Activated CD8-positive, alpha-beta memory T cell treated with anti-CD3 and anti-CD28 coated beads, Interleukin-2, amount 10 ng/mL, durations not matched to agents 7 days and 5 days (primary cell): ENCODE measurements at regions not wholly inside any gene's neighbourhood (a gene's known extent, or its start where the extent isn't known, plus 50 kb on each side); places are given as distances from the start of the nearest gene placed in this dataset.
"Not testable (repeated sequence)": the region's sequence is repeated elsewhere in the genome, so short reads cannot be mapped to it uniquely, and the experiment has no call there.

Experiments used
- ATAC-seq: fragments of 150-1000 bp; cut with Tn5 transposase; one replicate; pipeline ENCODE4 v1.10.0; 2021; ENCODE audit warnings: moderate library complexity
- CTCF ChIA-PET: fragments of 350-600 bp; sonication (Branson Sonifier 250); formaldehyde crosslinking; loops from one replicate; lab custom pipeline; 2021; ENCODE audit warnings: antibody characterized with exemption; lab: Charles Lee
- DNase-seq: peaks from one replicate; pipeline ENCODE4 v3.0.0-alpha.2; 2020
- H3K27ac Mint-ChIP-seq: one replicate; pipeline ENCODE4 v1.8.0; 2021; ENCODE audit warnings: mild to moderate bottlenecking, mixed read lengths
- H3K27me3 Mint-ChIP-seq: one replicate; pipeline ENCODE4 v1.8.0; 2021; ENCODE audit warnings: mixed read lengths
- H3K36me3 Mint-ChIP-seq: one replicate; pipeline ENCODE4 v1.8.0; 2021; ENCODE audit warnings: mild to moderate bottlenecking, mixed read lengths
- H3K4me1 Mint-ChIP-seq: one replicate; pipeline ENCODE4 v1.8.0; 2021; ENCODE audit warnings: mixed read lengths
- H3K4me3 Mint-ChIP-seq: one replicate; pipeline ENCODE4 v1.8.0; 2021; ENCODE audit warnings: mild to moderate bottlenecking, moderate library complexity, mixed read lengths
- H3K9me3 Mint-ChIP-seq: one replicate; pipeline ENCODE4 v1.8.0; 2022; ENCODE audit warnings: low read depth, mixed read lengths

DNA sequence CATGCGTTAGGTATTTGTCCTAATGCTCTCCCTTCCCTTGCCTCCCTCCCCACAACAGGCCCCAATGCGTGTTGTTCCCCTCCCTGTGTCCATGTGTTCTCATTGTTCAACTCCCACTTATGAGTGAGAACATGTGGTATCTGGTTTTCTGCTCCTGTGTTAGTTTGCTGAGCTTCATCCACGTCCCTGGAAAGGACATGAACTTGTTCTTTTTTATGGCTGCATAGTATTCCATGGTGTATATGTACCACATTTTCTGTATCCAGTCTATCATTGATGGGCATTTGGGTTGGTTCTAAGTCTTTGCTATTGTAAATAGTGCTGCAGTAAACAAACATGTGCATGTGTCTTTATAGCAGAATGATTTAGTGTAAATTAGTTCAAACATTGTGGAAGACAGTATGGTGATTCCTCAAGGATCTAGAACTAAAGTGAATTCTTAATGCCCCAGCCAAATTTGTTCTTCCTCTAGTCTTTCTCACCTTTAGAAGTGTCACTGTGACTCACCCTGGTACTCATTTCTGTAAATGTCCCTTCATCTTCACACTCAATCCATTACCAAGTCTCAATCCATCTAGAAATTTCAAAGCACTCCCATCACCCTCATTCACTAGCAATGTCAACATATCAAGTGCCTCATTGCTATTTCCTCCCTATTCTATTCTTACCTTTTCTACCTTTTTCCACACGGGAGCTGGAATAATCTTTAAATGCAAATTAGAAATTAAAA, 123.9 kb downstream of the MREG start:
- H3K4me1 Mint-ChIP-seq, CTCF ChIA-PET, H3K4me3 Mint-ChIP-seq, ATAC-seq, DNase-seq, H3K36me3 Mint-ChIP-seq, H3K9me3 Mint-ChIP-seq, H3K27ac Mint-ChIP-seq: not testable (repeated sequence)
- peaks cover 32% of the 10 kb centered on the region for H3K27me3 Mint-ChIP-seq

- H3K27ac Mint-ChIP-seq: no peak overlapping the region
- DNase-seq: no peak
- ATAC-seq: no peak
Measured at GRCh38 chr2:215888680-215889079, 124.7 kb downstream of the MREG start.

GRCh38 chr2:215887303-215887702, 126.0 kb downstream of the MREG start:
- Mint-ChIP-seq H3K4me3 (no peak overlapping the region), H3K4me1 (no peaks in the 10 kb centered on the region), H3K27me3 (peaks cover 36% of the 10 kb centered on the region), H3K36me3 (no peaks in the 10 kb centered on the region), H3K9me3 (no peaks in the 10 kb centered on the region), H3K27ac (no peak overlapping the region)
- CTCF ChIA-PET: no interaction called here
- no peak for ATAC-seq
- DNase-seq: no peak

More at GRCh38 chr2:215888680-215889079, 124.7 kb downstream of the MREG start:
- Mint-ChIP-seq H3K4me1 (no peaks in the 10 kb centered on the region), H3K36me3 (no peaks in the 10 kb centered on the region), H3K4me3 (no peak overlapping the region), H3K27me3 (peaks cover 29% of the 10 kb centered on the region), H3K9me3 (no peaks in the 10 kb centered on the region)
- CTCF ChIA-PET: no interaction called here

GRCh38 chr2:215886022-215886421, 127.3 kb downstream of the MREG start:
- Mint-ChIP-seq H3K4me1 (no peaks in the 10 kb centered on the region), H3K36me3 (no peaks in the 10 kb centered on the region), H3K27me3 (peaks cover 41% of the 10 kb centered on the region), H3K9me3 (no peaks in the 10 kb centered on the region), H3K4me3 (no peak overlapping the region), H3K27ac (no peak overlapping the region)
- CTCF ChIA-PET: no interaction called here
- ATAC-seq (no peak), DNase-seq (no peak)

GRCh38 chr2:215885536-215885935, 127.8 kb downstream of the MREG start:
- H3K9me3 Mint-ChIP-seq: no peaks in the 10 kb centered on the region
- H3K4me3 Mint-ChIP-seq: no peak overlapping the region
- no peaks in the 10 kb centered on the region for H3K4me1 Mint-ChIP-seq
- CTCF ChIA-PET: no interaction called here
- H3K27me3 Mint-ChIP-seq: peaks cover 40% of the 10 kb centered on the region
- DNase-seq (no peak), ATAC-seq (no peak)
- no peaks in the 10 kb centered on the region for H3K36me3 Mint-ChIP-seq
- H3K27ac Mint-ChIP-seq: no peak overlapping the region

- H3K27me3 Mint-ChIP-seq: peaks cover 36% of the 10 kb centered on the region
- H3K4me1 Mint-ChIP-seq: no peaks in the 10 kb centered on the region
- H3K36me3 Mint-ChIP-seq: no peaks in the 10 kb centered on the region
- CTCF ChIA-PET: no interaction called here
- DNase-seq: no peak
- ATAC-seq: no peak
- no peak overlapping the region for H3K4me3 Mint-ChIP-seq
- no peaks in the 10 kb centered on the region for H3K9me3 Mint-ChIP-seq
- no peak overlapping the region for H3K27ac Mint-ChIP-seq
Measured at GRCh38 chr2:215884451-215885087, 128.8 kb downstream of the MREG start.

GRCh38 chr2:215883799-215884198, 129.6 kb downstream of the MREG start:
- Mint-ChIP-seq H3K27ac (no peak overlapping the region), H3K4me1 (no peaks in the 10 kb centered on the region), H3K4me3 (no peak overlapping the region), H3K27me3 (peaks cover 36% of the 10 kb centered on the region), H3K36me3 (no peaks in the 10 kb centered on the region), H3K9me3 (no peaks in the 10 kb centered on the region)
- ATAC-seq (no peak), DNase-seq (no peak)
- CTCF ChIA-PET: no interaction called here

- Mint-ChIP-seq H3K4me1 (no peaks in the 10 kb centered on the region), H3K9me3 (no peaks in the 10 kb centered on the region), H3K36me3 (no peaks in the 10 kb centered on the region), H3K4me3 (no peak overlapping the region), H3K27me3 (peaks cover 40% of the 10 kb centered on the region), H3K27ac (no peak overlapping the region)
- ATAC-seq (no peak), DNase-seq (no peak)
- CTCF ChIA-PET: no interaction called here
Measured at GRCh38 chr2:215882689-215883088, 130.7 kb downstream of the MREG start.

- no peak overlapping the region for H3K27ac Mint-ChIP-seq
- no peak overlapping the region for H3K4me3 Mint-ChIP-seq
- DNase-seq: no peak
- H3K4me1 Mint-ChIP-seq: no peaks in the 10 kb centered on the region
- no peak for ATAC-seq
- H3K27me3 Mint-ChIP-seq: peaks cover 43% of the 10 kb centered on the region
- no peaks in the 10 kb centered on the region for H3K9me3 Mint-ChIP-seq
- CTCF ChIA-PET: no interaction called here
- H3K36me3 Mint-ChIP-seq: no peaks in the 10 kb centered on the region
Measured at GRCh38 chr2:215881582-215881981, 131.8 kb downstream of the MREG start.

- no peak for ATAC-seq
- no peak for DNase-seq
- CTCF ChIA-PET: interaction anchor here (0.8 kb wide), 1 partner anchor 9 kb away, joined by 4 read pairs; no protein-coding TSS in a partner anchor
- Mint-ChIP-seq H3K36me3 (no peaks in the 10 kb centered on the region), H3K4me3 (no peak overlapping the region), H3K27me3 (peaks cover 47% of the 10 kb centered on the region), H3K27ac (no peak overlapping the region), H3K4me1 (no peaks in the 10 kb centered on the region), H3K9me3 (no peaks in the 10 kb centered on the region)
Measured at GRCh38 chr2:215880970-215881369, 132.4 kb downstream of the MREG start.

GRCh38 chr2:215879977-215880940, 133.1 kb downstream of the MREG start:
- H3K9me3 Mint-ChIP-seq: no peaks in the 10 kb centered on the region
- H3K4me3 Mint-ChIP-seq: no peak overlapping the region
- H3K36me3 Mint-ChIP-seq: no peaks in the 10 kb centered on the region
- no peaks in the 10 kb centered on the region for H3K4me1 Mint-ChIP-seq
- ATAC-seq: no peak
- no peak for DNase-seq
- CTCF ChIA-PET: interaction anchor here (0.8 kb wide), 1 partner anchor 9 kb away, joined by 4 read pairs; no protein-coding TSS in a partner anchor
- H3K27ac Mint-ChIP-seq: no peak overlapping the region
- H3K27me3 Mint-ChIP-seq: peaks cover 48% of the 10 kb centered on the region

GRCh38 chr2:215879331-215879730, 134.0 kb downstream of the MREG start:
- H3K36me3 Mint-ChIP-seq: no peaks in the 10 kb centered on the region
- DNase-seq: no peak

DNA sequence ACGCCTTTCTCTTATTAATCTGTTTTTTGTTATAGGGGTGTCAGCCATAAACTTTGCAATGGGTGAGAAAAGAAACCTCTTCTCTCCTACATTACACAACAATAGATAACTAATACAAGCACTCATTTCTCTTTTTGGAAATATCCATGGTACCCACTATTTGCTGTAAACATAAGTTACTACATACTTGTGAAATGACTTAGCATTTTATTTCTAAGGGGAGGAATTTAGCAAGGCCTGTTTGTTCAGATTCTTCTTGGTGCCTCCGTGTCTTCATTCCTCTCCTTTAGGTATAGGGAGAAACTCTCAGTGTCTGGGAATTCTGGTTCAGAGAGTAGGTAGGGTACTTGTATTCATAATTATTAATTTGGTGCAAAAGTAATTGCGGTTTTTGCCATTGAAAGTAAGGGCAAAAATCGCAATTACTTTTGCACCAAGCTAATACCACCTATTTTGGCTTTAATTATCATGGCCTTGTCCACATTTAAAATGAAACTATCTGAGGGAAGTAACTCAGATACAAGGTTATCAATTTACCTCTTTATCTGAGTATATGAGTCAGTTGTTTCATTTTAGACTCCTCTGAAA, 134.8 kb downstream of the MREG start:
- CTCF ChIA-PET: no interaction called here
- Mint-ChIP-seq H3K9me3 (no peaks in the 10 kb centered on the region), H3K27ac (no peak overlapping the region), H3K36me3 (no peaks in the 10 kb centered on the region), H3K4me1 (no peaks in the 10 kb centered on the region), H3K4me3 (no peak overlapping the region), H3K27me3 (peaks cover 52% of the 10 kb centered on the region)
- DNase-seq (no peak), ATAC-seq (no peak)

More at GRCh38 chr2:215879331-215879730, 134.0 kb downstream of the MREG start:
- Mint-ChIP-seq H3K4me1 (no peaks in the 10 kb centered on the region), H3K27ac (no peak overlapping the region), H3K27me3 (peaks cover 50% of the 10 kb centered on the region), H3K9me3 (no peaks in the 10 kb centered on the region), H3K4me3 (no peak overlapping the region)
- CTCF ChIA-PET: no interaction called here
- ATAC-seq: no peak
